Neural cell (in vitro differentiated cells): ENCODE measurements at regions not wholly inside any gene's neighbourhood (a gene's known extent, or its start where the extent isn't known, plus 50 kb on each side); places are given as distances from the start of the nearest gene placed in this dataset.

Experiments
- CTCF ChIP-seq: fragments of 450-650 bp; IDR thresholded peaks from 2 replicates; pipeline ENCODE4 v1.5.1; 2014; ENCODE audit warnings: antibody characterized with exemption, mild to moderate bottlenecking, moderate library complexity; ENCODE audit not compliant: poor library complexity, severe bottlenecking
- EP300 ChIP-seq: fragments of 450-650 bp; conservative IDR thresholded peaks from 2 replicates; pipeline ENCODE4 v1.6.1; 2014; ENCODE audit warnings: antibody characterized with exemption, mild to moderate bottlenecking, moderate library complexity; ENCODE audit not compliant: poor library complexity, severe bottlenecking
- POLR2AphosphoS5 ChIP-seq: IDR thresholded peaks from 2 replicates; pipeline ENCODE4 v1.6.1; 2012
- SMC3 ChIP-seq: fragments of 450-650 bp; conservative IDR thresholded peaks from 2 replicates; pipeline ENCODE4 v1.6.1; 2014; ENCODE audit warnings: antibody characterized with exemption, mild to moderate bottlenecking, moderate library complexity; ENCODE audit not compliant: poor library complexity
- TAF1 ChIP-seq: IDR thresholded peaks from 2 replicates; pipeline ENCODE4 v1.6.1; 2012; ENCODE audit warnings: low read depth

GRCh38 chr13:34357435-34358232 is 539.7 kb downstream of the RFC3 start:
- TF ChIP-seq CTCF (no peak), SMC3 (no peak), TAF1 (no peak), POLR2AphosphoS5 (no peak), EP300 (no peak)
